Activated CD8-positive, alpha-beta T cell treated with anti-CD3 and anti-CD28 coated beads for 36 hours (primary cell): ENCODE measurements at regions not wholly inside any gene's neighbourhood (a gene's known extent, or its start where the extent isn't known, plus 50 kb on each side); places are given as distances from the start of the nearest gene placed in this dataset.

Source experiments
- ATAC-seq: fragments of 200-7000 bp; cut with Tn5 transposase; one replicate; pipeline ENCODE4 v1.10.0; 2021; ENCODE audit warnings: mild to moderate bottlenecking, moderate library complexity
- CTCF ChIA-PET: fragments of 350-600 bp; sonication (Branson Sonifier 250); formaldehyde crosslinking; loops from one replicate; lab custom pipeline; 2021; ENCODE audit warnings: antibody characterized with exemption; lab: Charles Lee
- POLR2A ChIA-PET: fragments of 350-600 bp; sonication (Branson Sonifier 250); formaldehyde crosslinking; loops from one replicate; lab custom pipeline; 2021; ENCODE audit warnings: antibody characterized with exemption; lab: Charles Lee
- DNase-seq: peaks from one replicate; pipeline ENCODE4 v3.0.0-alpha.2; 2020
- H3K27ac Mint-ChIP-seq: one replicate; pipeline ENCODE4 v1.8.0; 2021; ENCODE audit warnings: mild to moderate bottlenecking, mixed read lengths
- H3K27me3 Mint-ChIP-seq: one replicate; pipeline ENCODE4 v1.8.0; 2021; ENCODE audit warnings: mixed read lengths
- H3K36me3 Mint-ChIP-seq: one replicate; pipeline ENCODE4 v1.8.0; 2021; ENCODE audit warnings: low read depth, mixed read lengths
- H3K4me1 Mint-ChIP-seq: one replicate; pipeline ENCODE4 v1.8.0; 2021; ENCODE audit warnings: low read depth, mixed read lengths
- H3K4me3 Mint-ChIP-seq: one replicate; pipeline ENCODE4 v1.8.0; 2021; ENCODE audit warnings: mild to moderate bottlenecking, moderate library complexity, mixed read lengths
- H3K9me3 Mint-ChIP-seq: one replicate; pipeline ENCODE4 v1.8.0; 2021; ENCODE audit warnings: mixed read lengths
- intact Hi-C: fragments of 100-400 bp; cut with micrococcal nuclease; formaldehyde crosslinking; loops from one replicate; pipeline ENCODE4 v1.10.0; 2022
- TF ChIP-seq, protein P1 (sequence below): fragments of 200-600 bp; IDR thresholded peaks from one replicate; pipeline ENCODE4 v1.8.0; 2022; ENCODE audit warnings: antibody characterized with exemption, mild to moderate bottlenecking

DNA sequence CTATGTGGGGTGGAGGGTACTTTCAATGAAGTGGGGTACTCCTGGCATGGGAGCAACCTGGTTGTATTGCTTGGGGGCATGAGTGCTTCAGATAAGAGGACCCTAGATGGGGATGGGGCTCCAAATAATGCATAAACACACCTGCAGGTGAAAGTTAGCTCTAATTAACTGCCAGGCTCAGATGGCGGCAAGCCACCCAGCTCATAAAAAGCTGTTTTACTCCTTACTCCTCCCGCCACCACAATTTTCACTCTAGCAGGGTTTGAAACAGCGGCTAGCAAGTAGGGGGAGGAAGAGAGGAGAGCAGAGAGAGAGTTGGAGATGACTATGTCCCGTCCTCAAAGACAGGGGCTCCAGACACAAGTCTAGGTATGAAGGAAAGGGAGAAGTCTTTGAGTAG lies 117.7 kb upstream of the WSCD1 start:
- DNase-seq (no peak), ATAC-seq (no peak)
- Mint-ChIP-seq H3K27ac (no peak overlapping the region), H3K27me3 (peaks cover 22% of the 10 kb centered on the region), H3K9me3 (peaks cover 5% of the 10 kb centered on the region), H3K4me1 (no peaks in the 10 kb centered on the region), H3K4me3 (no peak overlapping the region), H3K36me3 (no peaks in the 10 kb centered on the region)
- POLR2A ChIA-PET, result no interaction called here
- intact Hi-C loops, result no loop called here
- CTCF ChIA-PET, result no interaction called here
- TF ChIP-seq, protein P1, sequence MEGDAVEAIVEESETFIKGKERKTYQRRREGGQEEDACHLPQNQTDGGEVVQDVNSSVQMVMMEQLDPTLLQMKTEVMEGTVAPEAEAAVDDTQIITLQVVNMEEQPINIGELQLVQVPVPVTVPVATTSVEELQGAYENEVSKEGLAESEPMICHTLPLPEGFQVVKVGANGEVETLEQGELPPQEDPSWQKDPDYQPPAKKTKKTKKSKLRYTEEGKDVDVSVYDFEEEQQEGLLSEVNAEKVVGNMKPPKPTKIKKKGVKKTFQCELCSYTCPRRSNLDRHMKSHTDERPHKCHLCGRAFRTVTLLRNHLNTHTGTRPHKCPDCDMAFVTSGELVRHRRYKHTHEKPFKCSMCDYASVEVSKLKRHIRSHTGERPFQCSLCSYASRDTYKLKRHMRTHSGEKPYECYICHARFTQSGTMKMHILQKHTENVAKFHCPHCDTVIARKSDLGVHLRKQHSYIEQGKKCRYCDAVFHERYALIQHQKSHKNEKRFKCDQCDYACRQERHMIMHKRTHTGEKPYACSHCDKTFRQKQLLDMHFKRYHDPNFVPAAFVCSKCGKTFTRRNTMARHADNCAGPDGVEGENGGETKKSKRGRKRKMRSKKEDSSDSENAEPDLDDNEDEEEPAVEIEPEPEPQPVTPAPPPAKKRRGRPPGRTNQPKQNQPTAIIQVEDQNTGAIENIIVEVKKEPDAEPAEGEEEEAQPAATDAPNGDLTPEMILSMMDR, result no peak

GRCh38 chr17:5955764-5956163 lies 114.4 kb upstream of the WSCD1 start:
- H3K4me3 Mint-ChIP-seq, result no peak overlapping the region
- ChIA-PET POLR2A (no interaction called here), CTCF (no interaction called here)
- intact Hi-C loops, result no loop called here
- peaks cover 4% of the 10 kb centered on the region for H3K27me3 Mint-ChIP-seq
- DNase-seq (no peak), ATAC-seq (no peak)
- H3K4me1 Mint-ChIP-seq, result no peaks in the 10 kb centered on the region
- no peaks in the 10 kb centered on the region for H3K36me3 Mint-ChIP-seq
- no peak overlapping the region for H3K27ac Mint-ChIP-seq
- TF ChIP-seq, protein P1, result no peak
- peaks cover 5% of the 10 kb centered on the region for H3K9me3 Mint-ChIP-seq

DNA sequence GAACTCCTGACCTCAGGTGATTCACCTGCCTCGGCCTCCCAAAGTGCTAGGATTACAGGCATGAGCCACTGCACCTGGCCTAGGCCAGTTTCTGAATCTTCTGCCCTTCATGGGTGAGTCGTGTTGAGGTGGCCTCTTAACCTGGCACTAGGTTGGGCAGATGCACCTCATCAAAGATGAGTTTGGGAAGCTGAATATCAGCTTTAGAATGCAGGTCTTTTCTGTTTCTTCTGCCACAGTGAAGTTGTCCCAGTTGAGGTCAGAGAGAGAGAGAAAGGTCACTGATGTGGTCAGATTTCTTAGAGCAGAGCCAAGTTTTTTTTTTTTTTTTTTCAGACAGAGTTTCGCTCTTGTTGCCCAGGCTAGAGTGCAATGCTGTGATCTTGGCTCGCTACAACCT lies 111.3 kb upstream of the WSCD1 start:
- intact Hi-C loops, result no loop called here
- DNase-seq (no peak), ATAC-seq (no peak)
- CTCF ChIA-PET, result no interaction called here
- Mint-ChIP-seq H3K4me3 (no peak overlapping the region), H3K4me1 (no peaks in the 10 kb centered on the region), H3K27ac (no peak overlapping the region), H3K9me3 (peaks cover 5% of the 10 kb centered on the region), H3K27me3 (peaks cover 11% of the 10 kb centered on the region), H3K36me3 (no peaks in the 10 kb centered on the region)
- POLR2A ChIA-PET, result no interaction called here
- TF ChIP-seq, protein P1, result no peak

GRCh38 chr17:5962371-5962770 lies 107.8 kb upstream of the WSCD1 start:
- H3K4me1 Mint-ChIP-seq, result no peaks in the 10 kb centered on the region
- no peak for ATAC-seq
- TF ChIP-seq, protein P1, result no peak
- no peaks in the 10 kb centered on the region for H3K9me3 Mint-ChIP-seq
- POLR2A ChIA-PET, result no interaction called here
- CTCF ChIA-PET, result no interaction called here
- H3K36me3 Mint-ChIP-seq, result no peaks in the 10 kb centered on the region
- H3K4me3 Mint-ChIP-seq, result no peak overlapping the region
- H3K27ac Mint-ChIP-seq, result no peak overlapping the region
- intact Hi-C loops, result no loop called here
- peaks cover 15% of the 10 kb centered on the region for H3K27me3 Mint-ChIP-seq
- DNase-seq, result no peak

GRCh38 chr17:5971969-5972368 lies 98.2 kb upstream of the WSCD1 start:
- CTCF ChIA-PET, result no interaction called here
- TF ChIP-seq, protein P1, result no peak
- no peaks in the 10 kb centered on the region for H3K36me3 Mint-ChIP-seq
- ATAC-seq, result no peak
- POLR2A ChIA-PET, result no interaction called here
- no peak overlapping the region for H3K27ac Mint-ChIP-seq
- DNase-seq, result no peak
- peaks cover 16% of the 10 kb centered on the region for H3K27me3 Mint-ChIP-seq
- no peak overlapping the region for H3K4me3 Mint-ChIP-seq
- H3K4me1 Mint-ChIP-seq, result no peaks in the 10 kb centered on the region
- intact Hi-C loops, result no loop called here
- H3K9me3 Mint-ChIP-seq, result peaks cover 15% of the 10 kb centered on the region
